Superior temporal gyrus (tissue), 1 donor: ENCODE measurements at regions not wholly inside any gene's neighbourhood (a gene's known extent, or its start where the extent isn't known, plus 50 kb on each side); places are given as distances from the start of the nearest gene placed in this dataset.
A peak's percentile ranks its signal among the peaks of the same experiment; 100 is the strongest.

ENCODE experiments used
- DNase-seq: peaks from one replicate; pipeline ENCODE4 v3.0.0-alpha.2; 2016; ENCODE audit errors: extremely low spot score

- no peak for DNase-seq
Observed at GRCh38 chr11:15618583-15619032, 503.9 kb downstream of the INSC start.

- DNase-seq: no peak
Observed at GRCh38 chr11:15621565-15621964, 506.8 kb downstream of the INSC start.

- DNase-seq: no peak
Observed at GRCh38 chr11:15622231-15622890, 507.6 kb downstream of the INSC start.

GRCh38 chr11:15624701-15625100 lies 510.0 kb downstream of the INSC start:
- DNase-seq: no peak

- no peak for DNase-seq
Observed at GRCh38 chr11:15625691-15626090, 511.0 kb downstream of the INSC start.

GRCh38 chr11:15627560-15627959 lies 512.8 kb downstream of the INSC start:
- no peak for DNase-seq

GRCh38 chr11:15629690-15630321 lies 515.1 kb downstream of the INSC start:
- DNase-seq: no peak

- no peak for DNase-seq
Observed at GRCh38 chr11:15630896-15631295, 516.2 kb downstream of the INSC start.

- no peak for DNase-seq
Observed at GRCh38 chr11:15635521-15635920, 520.8 kb downstream of the INSC start.

- DNase-seq: no peak
Observed at GRCh38 chr11:15636521-15637089, 521.9 kb downstream of the INSC start.

GRCh38 chr11:15638386-15638787 lies 523.7 kb downstream of the INSC start:
- DNase-seq: no peak

- DNase-seq: no peak
Observed at GRCh38 chr11:15640318-15640717, 525.6 kb downstream of the INSC start.

- DNase-seq: no peak
Observed at GRCh38 chr11:15641271-15642045, 526.7 kb downstream of the INSC start.

- DNase-seq: no peak
Observed at GRCh38 chr11:15645201-15645600, 530.5 kb downstream of the INSC start.

GRCh38 chr11:15649371-15650104 lies 534.8 kb downstream of the INSC start:
- no peak for DNase-seq

GRCh38 chr11:15650105-15650938 lies 535.6 kb downstream of the INSC start:
- peak; percentile 88 for DNase-seq

GRCh38 chr11:15651033-15651432 lies 536.3 kb downstream of the INSC start:
- DNase-seq: no peak

- DNase-seq: no peak
Observed at GRCh38 chr11:15651816-15652215, 537.1 kb downstream of the INSC start.

- DNase-seq: no peak
Observed at GRCh38 chr11:15653191-15653710, 538.5 kb downstream of the INSC start.

- DNase-seq: no peak
Observed at GRCh38 chr11:15654451-15654850, 539.7 kb downstream of the INSC start.

GRCh38 chr11:15655552-15655951 lies 540.8 kb downstream of the INSC start:
- DNase-seq: no peak
